Esophagus muscularis mucosa (tissue), 4 donors: ENCODE measurements at regions not wholly inside any gene's neighbourhood (a gene's known extent, or its start where the extent isn't known, plus 50 kb on each side); places are given as distances from the start of the nearest gene placed in this dataset.

ENCODE experiments used
- CTCF ChIP-seq, 3 experiments: fragments of 200-600 bp in 2 of 3; fragments of 450-650 bp in 1 of 3; sonication (generic) in 2 of 3; IDR thresholded peaks; one replicate each; pipeline ENCODE4 v1.5.1; 2017 to 2019; ENCODE audit warnings: antibody characterized with exemption in 3 of 3, mild to moderate bottlenecking in 2 of 3, moderate library complexity in 1 of 3
- EP300 ChIP-seq: sonication (generic); formaldehyde crosslinking; IDR thresholded peaks from one replicate; pipeline ENCODE4 v1.6.1; 2017; ENCODE audit warnings: antibody characterized with exemption
- POLR2A ChIP-seq: fragments of 450-650 bp; IDR thresholded peaks from one replicate; pipeline ENCODE4 v1.6.1; 2017; ENCODE audit warnings: antibody characterized with exemption, moderate library complexity, mild to moderate bottlenecking, low read depth
- POLR2AphosphoS5 ChIP-seq, 2 donors: sonication (generic); formaldehyde crosslinking; IDR thresholded peaks; one replicate each; pipeline ENCODE4 v1.6.1; 2017; ENCODE audit warnings: antibody characterized with exemption in 2 of 2

- TF ChIP-seq CTCF (IDR thresholded peaks at IDR 0.05) (no peak), POLR2AphosphoS5 (IDR thresholded peaks at IDR 0.05) (no peak), POLR2A (no peak), EP300 (no peak)
Observed at GRCh38 chr11:7186676-7187075, 65.0 kb upstream of the SYT9 start.
